GM12864 (cell line): ENCODE measurements at regions not wholly inside any gene's neighbourhood (a gene's known extent, or its start where the extent isn't known, plus 50 kb on each side); places are given as distances from the start of the nearest gene placed in this dataset.

Experiments
- DNase-seq: peaks from one replicate; pipeline ENCODE4 v3.0.0-alpha.2; 2011; ENCODE audit warnings: low read depth
- H3K4me3 ChIP-seq: 2 replicates; pipeline ENCODE4 v1.5.1; 2011; ENCODE audit warnings: mild to moderate bottlenecking, low read depth, low read length, control low read depth
- CTCF ChIP-seq: IDR thresholded peaks from 2 replicates; pipeline ENCODE4 v1.5.1; 2011; ENCODE audit warnings: low read depth, mild to moderate bottlenecking, moderate library complexity, low read length, control low read depth, inconsistent platforms; ENCODE audit errors: missing control alignments

GRCh38 chr18:7325126-7325430 is 94.2 kb downstream of the LRRC30 start:
- TF ChIP-seq CTCF = no peak
- no peak overlapping the region for H3K4me3 ChIP-seq
- no peak for DNase-seq

- no peak overlapping the region for H3K4me3 ChIP-seq
- TF ChIP-seq CTCF = no peak
- DNase-seq = no peak
Measured at GRCh38 chr18:7329016-7329415, 98.1 kb downstream of the LRRC30 start.

GRCh38 chr18:7332452-7332851 is 101.6 kb downstream of the LRRC30 start:
- no peak for TF ChIP-seq CTCF
- no peak overlapping the region for H3K4me3 ChIP-seq
- DNase-seq = no peak

GRCh38 chr18:7333025-7333562 is 102.2 kb downstream of the LRRC30 start:
- no peak overlapping the region for H3K4me3 ChIP-seq
- no peak for DNase-seq
- TF ChIP-seq CTCF = no peak

GRCh38 chr18:7334973-7335568 is 104.2 kb downstream of the LRRC30 start:
- no peak for DNase-seq
- TF ChIP-seq CTCF = no peak
- H3K4me3 ChIP-seq = no peak overlapping the region

GRCh38 chr18:7336623-7337022 is 105.7 kb downstream of the LRRC30 start:
- no peak overlapping the region for H3K4me3 ChIP-seq
- no peak for TF ChIP-seq CTCF
- DNase-seq = no peak

GRCh38 chr18:7338846-7339245 is 108.0 kb downstream of the LRRC30 start:
- DNase-seq = no peak
- H3K4me3 ChIP-seq = no peak overlapping the region
- TF ChIP-seq CTCF = no peak
